Esophagus squamous epithelium (tissue), 5 donors: ENCODE measurements at regions not wholly inside any gene's neighbourhood (a gene's known extent, or its start where the extent isn't known, plus 50 kb on each side); places are given as distances from the start of the nearest gene placed in this dataset.

Experiments
- DNase-seq: peaks from one replicate; lab custom pipeline; 2025; lab: John Stamatoyannopoulos, UW
- H3K27ac ChIP-seq, 4 donors: fragments of 200-600 bp; sonication (generic); one replicate each; pipeline ENCODE4 v1.5.1; 2016 to 2019; ENCODE audit warnings: mild to moderate bottlenecking in 1 of 4
- H3K27me3 ChIP-seq, 4 donors: fragments of 200-600 bp; sonication (generic); 1 replicate in 3 of 4; 2 replicates in 1 of 4; pipeline versions ENCODE4 v1.5.1 to v1.6.0; 2017 to 2021; ENCODE audit warnings: antibody characterized with exemption in 1 of 4
- H3K36me3 ChIP-seq, 3 donors: fragments of 200-600 bp; sonication (generic); one replicate each; pipeline ENCODE4 v1.5.1; 2016 to 2019
- H3K4me1 ChIP-seq, 3 donors: fragments of 200-600 bp; sonication (generic); one replicate each; pipeline ENCODE4 v1.5.1; 2017 to 2019
- H3K4me3 ChIP-seq, 4 donors: fragments of 200-600 bp; sonication (generic); 1 replicate in 3 of 4; 2 replicates in 1 of 4; pipeline ENCODE4 v1.5.1; 2016 to 2019; ENCODE audit warnings: mild to moderate bottlenecking in 2 of 4, moderate library complexity in 1 of 4
- H3K9me3 ChIP-seq, 3 donors: fragments of 200-600 bp; sonication (generic); one replicate each; pipeline ENCODE4 v1.5.1; 2016 to 2019
- CTCF ChIP-seq, 6 experiments: fragments of 450-650 bp in 4 of 6; fragments of 200-600 bp in 2 of 6; sonication (generic) in 2 of 6; IDR thresholded peaks; one replicate each; pipeline ENCODE4 v1.5.1; 2016 to 2019; ENCODE audit warnings: antibody characterized with exemption in 6 of 6, mild to moderate bottlenecking in 4 of 6, moderate library complexity in 4 of 6
- POLR2A ChIP-seq, 4 donors: fragments of 450-650 bp; IDR thresholded peaks; one replicate each; pipeline ENCODE4 v1.6.1; 2017; ENCODE audit warnings: antibody characterized with exemption in 4 of 4, mild to moderate bottlenecking in 4 of 4, moderate library complexity in 3 of 4
- WGBS, 2 donors: methylation state at CpG; one replicate each; pipeline ENCODE4 v1.1.5; 2018; 5-methylcytosine and 5-hydroxymethylcytosine counted together
- intact Hi-C: fragments of 100-400 bp; cut with DNase I; formaldehyde crosslinking; loops from one replicate; pipeline ENCODE4 v1.15.0; 2022
- donor health status: DM: yes; HTN: yes; CAD: no.

GRCh38 chr11:69572233-69572860, 68.6 kb upstream of the CCND1 start:
- intact Hi-C loops, result no loop called here
- Histone ChIP-seq H3K27me3 (peaks cover 0 to 23% (median 0%) of the 10 kb centered on the region in 4 donors), H3K36me3 (no peaks in the 10 kb centered on the region), H3K27ac (no peak overlapping the region), H3K4me1 (no peaks in the 10 kb centered on the region), H3K4me3 (no peak overlapping the region), H3K9me3 (no peaks in the 10 kb centered on the region)
- no peak for DNase-seq
- 75 to 78% methylated on average over 6 of the region's 11 CpGs for WGBS, 2 donors
- no peak for TF ChIP-seq CTCF (IDR thresholded peaks at IDR 0.05)
- no peak for TF ChIP-seq POLR2A (IDR thresholded peaks at IDR 0.05)

GRCh38 chr11:69572861-69573260, 68.1 kb upstream of the CCND1 start:
- WGBS, 2 donors, result 60 to 65% methylated on average over 4 to 5 of the region's 5 CpGs
- Histone ChIP-seq H3K4me1 (no peaks in the 10 kb centered on the region), H3K27ac (no peak overlapping the region), H3K36me3 (no peaks in the 10 kb centered on the region), H3K27me3 (peaks cover 0 to 29% (median 0%) of the 10 kb centered on the region in 4 donors), H3K4me3 (no peak overlapping the region), H3K9me3 (no peaks in the 10 kb centered on the region)
- no peak for DNase-seq
- no peak for TF ChIP-seq CTCF (IDR thresholded peaks at IDR 0.05)
- TF ChIP-seq POLR2A (IDR thresholded peaks at IDR 0.05), result no peak
- intact Hi-C loops, result no loop called here

- no peaks in the 10 kb centered on the region for H3K36me3 ChIP-seq
These were observed 67.0 kb upstream of the CCND1 start for GRCh38 chr11:69573761-69574607.

GRCh38 chr11:69574608-69575255, 66.2 kb upstream of the CCND1 start:
- Histone ChIP-seq H3K27ac (no peak overlapping the region), H3K27me3 (peaks cover 0 to 26% (median 0%) of the 10 kb centered on the region in 4 donors), H3K4me1 (no peaks in the 10 kb centered on the region), H3K4me3 (no peak overlapping the region), H3K36me3 (no peaks in the 10 kb centered on the region), H3K9me3 (no peaks in the 10 kb centered on the region)
- TF ChIP-seq POLR2A (IDR thresholded peaks at IDR 0.05) (no peak), CTCF (IDR thresholded peaks at IDR 0.05) (no peak)
- intact Hi-C loops, result no loop called here
- WGBS, 2 donors, result 72 to 81% methylated on average over 6 to 10 of the region's 16 CpGs
- DNase-seq, result no peak

More at GRCh38 chr11:69573761-69574607, 67.0 kb upstream of the CCND1 start:
- Histone ChIP-seq H3K27ac (no peak overlapping the region), H3K27me3 (peaks cover 0 to 30% (median 0%) of the 10 kb centered on the region in 4 donors), H3K4me3 (no peak overlapping the region), H3K4me1 (no peaks in the 10 kb centered on the region), H3K9me3 (no peaks in the 10 kb centered on the region)
- 72 to 85% methylated on average over 10 to 13 of the region's 13 CpGs for WGBS, 2 donors
- no peak for DNase-seq
- intact Hi-C loops, result no loop called here
- TF ChIP-seq CTCF (IDR thresholded peaks at IDR 0.05), result no peak
- TF ChIP-seq POLR2A (IDR thresholded peaks at IDR 0.05), result no peak
